Tibial nerve (tissue), 4 donors: ENCODE measurements at regions not wholly inside any gene's neighbourhood (a gene's known extent, or its start where the extent isn't known, plus 50 kb on each side); places are given as distances from the start of the nearest gene placed in this dataset.

Experiments
- DNase-seq, 2 donors: peaks; one replicate each; pipeline ENCODE4 v3.0.0-alpha.2; 2019; ENCODE audit warnings: low spot score in 2 of 2
- H3K27ac ChIP-seq, 4 donors: fragments of 200-600 bp; sonication (generic) in 3 of 4; one replicate each; pipeline ENCODE4 v1.5.1; 2017 to 2019; ENCODE audit warnings: mild to moderate bottlenecking in 1 of 4
- H3K27me3 ChIP-seq, 2 donors: fragments of 200-600 bp; sonication (generic) in 1 of 2; one replicate each; pipeline versions ENCODE4 v1.5.1 to v1.6.0; 2017 to 2019
- H3K36me3 ChIP-seq, 3 donors: fragments of 200-600 bp; sonication (generic); one replicate each; pipeline ENCODE4 v1.5.1; 2018 to 2019
- H3K4me1 ChIP-seq, 4 donors: fragments of 200-600 bp; sonication (generic) in 3 of 4; one replicate each; pipeline ENCODE4 v1.5.1; 2017 to 2019
- H3K4me3 ChIP-seq, 4 donors: fragments of 200-600 bp; sonication (generic) in 3 of 4; one replicate each; pipeline ENCODE4 v1.5.1; 2017 to 2019; ENCODE audit warnings: mild to moderate bottlenecking in 1 of 4, moderate library complexity in 1 of 4
- H3K9me3 ChIP-seq, 4 donors: fragments of 200-600 bp; sonication (generic) in 3 of 4; one replicate each; pipeline ENCODE4 v1.5.1; 2017 to 2019
- CTCF ChIP-seq, 5 experiments: fragments of 200-600 bp in 3 of 5; fragments of 450-650 bp in 2 of 5; sonication (generic) in 3 of 5; IDR thresholded peaks; one replicate each; pipeline ENCODE4 v1.5.1; 2016 to 2019; ENCODE audit warnings: antibody characterized with exemption in 5 of 5, mild to moderate bottlenecking in 3 of 5, moderate library complexity in 2 of 5
- EP300 ChIP-seq, 2 donors: sonication (generic); formaldehyde crosslinking; IDR thresholded peaks; one replicate each; pipeline ENCODE4 v1.6.1; 2017; ENCODE audit warnings: antibody characterized with exemption in 2 of 2, mild to moderate bottlenecking in 1 of 2
- POLR2A ChIP-seq, 2 donors: fragments of 450-650 bp; IDR thresholded peaks; one replicate each; pipeline ENCODE4 v1.6.1; 2017; ENCODE audit warnings: antibody characterized with exemption in 2 of 2, mild to moderate bottlenecking in 2 of 2, moderate library complexity in 2 of 2
- WGBS, 2 donors: methylation state at CpG; one replicate each; pipeline ENCODE4 v1.1.5; 2018; 5-methylcytosine and 5-hydroxymethylcytosine counted together

DNA sequence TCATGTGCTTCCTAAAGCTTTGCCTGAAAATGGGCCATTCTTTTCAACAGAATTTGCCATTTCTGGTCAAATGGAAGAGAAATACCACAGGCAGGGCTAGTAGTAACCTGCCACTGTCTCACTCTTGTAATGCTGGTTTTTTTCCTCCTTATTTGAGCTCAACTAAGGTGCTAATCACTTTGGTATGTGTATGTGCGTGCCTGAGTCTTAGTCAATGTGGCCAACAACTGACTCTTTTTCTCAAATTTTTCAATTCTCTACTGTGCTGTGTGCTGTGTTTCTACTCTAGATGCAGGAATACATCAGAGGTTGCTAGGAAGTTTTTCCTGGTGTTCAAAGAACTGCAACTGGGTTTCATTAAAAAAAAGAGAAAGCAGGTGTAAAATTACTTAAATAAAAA, 870.2 kb downstream of the EFNB2 start:
- no peak overlapping the region for H3K27ac ChIP-seq
- H3K9me3 ChIP-seq: no peaks in the 10 kb centered on the region
- no peaks in the 10 kb centered on the region for H3K4me1 ChIP-seq
- TF ChIP-seq CTCF (IDR thresholded peaks at IDR 0.05) (no peak), EP300 (IDR thresholded peaks at IDR 0.05) (no peak), POLR2A (IDR thresholded peaks at IDR 0.05) (no peak)
- no peak for DNase-seq
- no peaks in the 10 kb centered on the region for H3K27me3 ChIP-seq
- WGBS, 2 donors: 78 to 97% methylated on average over 1 of the region's 1 CpG
- H3K4me3 ChIP-seq: no peak overlapping the region
- no peaks in the 10 kb centered on the region for H3K36me3 ChIP-seq

GRCh38 chr13:105663182-105663581, 872.3 kb downstream of the EFNB2 start:
- WGBS, 2 donors: 95 to 97% methylated on average over 5 of the region's 5 CpGs
- no peak overlapping the region for H3K27ac ChIP-seq
- H3K27me3 ChIP-seq: peaks cover 0 to 2% of the 10 kb centered on the region in 2 donors
- no peaks in the 10 kb centered on the region for H3K36me3 ChIP-seq
- no peak for DNase-seq
- H3K4me3 ChIP-seq: no peak overlapping the region
- no peaks in the 10 kb centered on the region for H3K9me3 ChIP-seq
- H3K4me1 ChIP-seq: no peaks in the 10 kb centered on the region
- TF ChIP-seq EP300 (IDR thresholded peaks at IDR 0.05) (no peak), CTCF (IDR thresholded peaks at IDR 0.05) (no peak), POLR2A (IDR thresholded peaks at IDR 0.05) (no peak)

DNA sequence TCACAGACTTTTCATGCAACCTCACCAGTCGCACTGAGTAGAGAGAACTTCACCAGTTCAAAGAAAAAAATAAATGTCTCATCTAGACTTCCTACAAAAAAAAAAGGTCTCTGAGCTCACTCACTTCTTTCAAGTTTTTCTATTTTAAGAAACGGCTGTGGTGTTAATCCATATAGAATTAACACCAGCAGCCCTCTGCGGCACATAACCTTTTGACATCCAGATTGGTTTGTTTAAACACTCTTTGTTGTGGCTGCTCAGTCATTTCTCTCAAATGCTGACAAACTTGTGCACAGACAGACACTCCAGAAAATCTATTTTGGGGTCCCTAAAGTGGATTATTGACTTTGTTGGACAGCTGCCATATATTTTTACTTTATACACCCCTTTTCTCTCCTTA, 874.9 kb downstream of the EFNB2 start:
- TF ChIP-seq POLR2A (IDR thresholded peaks at IDR 0.05) (no peak), EP300 (IDR thresholded peaks at IDR 0.05) (no peak), CTCF (IDR thresholded peaks at IDR 0.05) (no peak)
- Histone ChIP-seq H3K4me3 (no peak overlapping the region), H3K36me3 (no peaks in the 10 kb centered on the region), H3K9me3 (no peaks in the 10 kb centered on the region), H3K27ac (no peak overlapping the region), H3K4me1 (no peaks in the 10 kb centered on the region), H3K27me3 (peaks cover 0 to 2% of the 10 kb centered on the region in 2 donors)
- no peak for DNase-seq
- 57 to 61% methylated on average over 3 of the region's 3 CpGs for WGBS, 2 donors

DNA sequence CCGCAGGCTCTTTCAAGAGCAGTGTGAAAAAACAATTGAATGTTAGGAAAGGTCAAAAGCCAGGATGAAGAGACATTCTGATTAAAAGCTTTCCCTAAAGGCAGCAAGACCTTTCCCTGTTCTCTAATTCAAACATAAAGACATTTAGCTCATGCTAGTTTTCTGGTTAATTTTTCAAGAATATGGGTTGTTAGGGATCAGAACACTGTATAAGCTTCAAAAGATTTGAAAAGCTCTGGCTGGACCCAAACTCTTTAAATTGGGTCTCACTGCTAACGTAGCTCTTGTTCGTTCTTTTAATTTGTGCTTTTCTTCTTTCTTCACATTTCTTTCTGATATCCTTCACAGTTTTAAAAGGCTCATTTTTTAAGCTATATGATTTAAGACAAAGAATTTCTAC, 877.0 kb downstream of the EFNB2 start:
- Histone ChIP-seq H3K36me3 (no peaks in the 10 kb centered on the region), H3K27me3 (peaks cover 0 to 2% of the 10 kb centered on the region in 2 donors), H3K9me3 (no peaks in the 10 kb centered on the region), H3K4me1 (no peaks in the 10 kb centered on the region), H3K4me3 (no peak overlapping the region), H3K27ac (no peak overlapping the region)
- WGBS, 2 donors: 76 to 77% methylated on average over 3 of the region's 3 CpGs
- no peak for DNase-seq
- TF ChIP-seq POLR2A (IDR thresholded peaks at IDR 0.05) (no peak), CTCF (IDR thresholded peaks at IDR 0.05) (no peak), EP300 (IDR thresholded peaks at IDR 0.05) (no peak)

- TF ChIP-seq CTCF (IDR thresholded peaks at IDR 0.05): no peak
- TF ChIP-seq EP300 (IDR thresholded peaks at IDR 0.05): no peak
- no peak for TF ChIP-seq POLR2A (IDR thresholded peaks at IDR 0.05)
- H3K9me3 ChIP-seq: peaks cover 0 to 12% (median 3%) of the 10 kb centered on the region in 4 donors
- no peak for DNase-seq
- no peak overlapping the region for H3K27ac ChIP-seq
- H3K36me3 ChIP-seq: no peaks in the 10 kb centered on the region
- no peak overlapping the region for H3K4me3 ChIP-seq
- WGBS, 2 donors: 32 to 33% methylated on average over 2 of the region's 2 CpGs
- H3K27me3 ChIP-seq: peaks cover 0 to 2% of the 10 kb centered on the region in 2 donors
- H3K4me1 ChIP-seq: no peaks in the 10 kb centered on the region
These were observed 880.4 kb downstream of the EFNB2 start for GRCh38 chr13:105655046-105655445.
